GM23338 (cell line): ENCODE measurements at regions not wholly inside any gene's neighbourhood (a gene's known extent, or its start where the extent isn't known, plus 50 kb on each side); places are given as distances from the start of the nearest gene placed in this dataset.
A peak's percentile ranks its signal among the peaks of the same experiment; 100 is the strongest.
"Not testable (repeated sequence)": the region's sequence is repeated elsewhere in the genome, so short reads cannot be mapped to it uniquely, and the experiment has no call there.

ENCODE experiments used
- ATAC-seq: fragments of 200-7000 bp; cut with Tn5 transposase; 3 replicates; pipeline ENCODE4 v1.9.1; 2020
- DNase-seq: peaks from one replicate; pipeline ENCODE4 v3.0.0-alpha.2; 2015; ENCODE audit warnings: low spot score
- H2AFZ ChIP-seq: fragments of 200-600 bp; sonication (generic); 2 replicates; pipeline ENCODE4 v1.8.0; 2016; ENCODE audit warnings: antibody characterized with exemption, mild to moderate bottlenecking, moderate library complexity
- H3F3A ChIP-seq: fragments of 200-600 bp; sonication (generic); replicated peaks from 2 replicates; pipeline ENCODE4 v1.8.0; 2017; ENCODE audit warnings: antibody characterized with exemption, mixed run types, low read depth
- H3K27ac ChIP-seq: fragments of 200-600 bp; sonication (generic); 2 replicates; pipeline ENCODE4 v1.6.1; 2016; ENCODE audit warnings: low read depth
- H3K27me3 ChIP-seq: fragments of 200-600 bp; sonication (generic); 2 replicates; pipeline ENCODE4 v1.8.0; 2016; ENCODE audit warnings: mild to moderate bottlenecking, mixed run types, moderate library complexity; ENCODE audit not compliant: insufficient read depth
- H3K36me3 ChIP-seq: fragments of 200-600 bp; sonication (generic); 2 replicates; pipeline ENCODE4 v1.8.0; 2016; ENCODE audit warnings: mild to moderate bottlenecking; ENCODE audit not compliant: insufficient read depth
- H3K4me1 ChIP-seq: fragments of 200-600 bp; sonication (generic); 2 replicates; pipeline ENCODE4 v1.8.0; 2016; ENCODE audit warnings: mild to moderate bottlenecking, moderate library complexity; ENCODE audit not compliant: insufficient read depth
- H3K4me2 ChIP-seq: fragments of 200-600 bp; sonication (generic); 2 replicates; pipeline ENCODE4 v1.7.1; 2017; ENCODE audit warnings: mixed run types
- H3K4me3 ChIP-seq: fragments of 200-600 bp; sonication (generic); 2 replicates; pipeline ENCODE4 v1.6.1; 2016; ENCODE audit warnings: mixed run types
- H3K79me2 ChIP-seq: fragments of 200-600 bp; sonication (generic); replicated peaks from 2 replicates; pipeline ENCODE4 v1.8.0; 2017; ENCODE audit warnings: mild to moderate bottlenecking; ENCODE audit not compliant: insufficient read depth
- H3K9me2 ChIP-seq: fragments of 200-600 bp; sonication (generic); 2 replicates; pipeline ENCODE4 v1.8.0; 2017; ENCODE audit not compliant: insufficient read depth
- H4K20me1 ChIP-seq: fragments of 200-600 bp; sonication (generic); replicated peaks from 2 replicates; pipeline ENCODE4 v1.8.0; 2017; ENCODE audit warnings: mild to moderate bottlenecking; ENCODE audit not compliant: insufficient read depth
- H3K27ac Mint-ChIP-seq: 2 replicates; pipeline ENCODE4 v1.8.0; 2020; ENCODE audit warnings: inconsistent platforms, mild to moderate bottlenecking, moderate library complexity, mixed read lengths
- H3K27me3 Mint-ChIP-seq: 3 replicates; pipeline ENCODE4 v1.8.0; 2022; ENCODE audit warnings: low read depth, mild to moderate bottlenecking, moderate library complexity, mixed read lengths, inconsistent platforms; ENCODE audit not compliant: insufficient read depth, poor library complexity
- H3K36me3 Mint-ChIP-seq: 3 replicates; pipeline ENCODE4 v1.8.0; 2021; ENCODE audit warnings: low read depth, mild to moderate bottlenecking, inconsistent platforms, moderate library complexity, mixed read lengths
- H3K4me1 Mint-ChIP-seq: 3 replicates; pipeline ENCODE4 v1.8.0; 2020; ENCODE audit warnings: mild to moderate bottlenecking, inconsistent platforms, mixed read lengths
- H3K4me3 Mint-ChIP-seq: 3 replicates; pipeline ENCODE4 v1.8.0; 2021; ENCODE audit warnings: moderate library complexity, mild to moderate bottlenecking, inconsistent platforms, mixed read lengths
- H3K9me3 Mint-ChIP-seq: 3 replicates; pipeline ENCODE4 v1.8.0; 2020; ENCODE audit warnings: moderate library complexity, mild to moderate bottlenecking, inconsistent platforms, mixed read lengths
- EZH2 ChIP-seq: fragments of 200-600 bp; sonication (generic); IDR thresholded peaks from one replicate; pipeline ENCODE4 v1.8.0; 2017; ENCODE audit warnings: antibody characterized with exemption, mild to moderate bottlenecking, low read depth; ENCODE audit not compliant: unreplicated experiment
- EZH2phosphoT487 ChIP-seq: fragments of 200-600 bp; sonication (generic); IDR thresholded peaks from one replicate; pipeline ENCODE4 v1.8.1; 2018; ENCODE audit warnings: antibody characterized with exemption; ENCODE audit not compliant: unreplicated experiment
- JUNB ChIP-seq: IDR thresholded peaks from one replicate; pipeline ENCODE4 v1.6.1; 2016; ENCODE audit warnings: antibody characterized with exemption; ENCODE audit not compliant: unreplicated experiment
- STAT1 ChIP-seq: IDR thresholded peaks from one replicate; pipeline ENCODE4 v1.6.1; 2016; ENCODE audit warnings: antibody characterized with exemption; ENCODE audit not compliant: unreplicated experiment
- ZNF331 ChIP-seq: fragments of 250-450 bp; sonication (Bioruptor Pico); IDR thresholded peaks from 2 replicates; pipeline ENCODE4 v1.5.0; 2020; ENCODE audit warnings: low read depth, mild to moderate bottlenecking, moderate library complexity
- TF ChIP-seq, protein P1 (sequence below): fragments of 250-450 bp; sonication (Bioruptor Pico); IDR thresholded peaks from 2 replicates; pipeline ENCODE4 v1.5.0; 2020; ENCODE audit warnings: mild to moderate bottlenecking, moderate library complexity
- TF ChIP-seq, protein P2 (sequence below): IDR thresholded peaks from 2 replicates; pipeline ENCODE4 v1.6.1; 2016; ENCODE audit warnings: antibody characterized with exemption

DNA sequence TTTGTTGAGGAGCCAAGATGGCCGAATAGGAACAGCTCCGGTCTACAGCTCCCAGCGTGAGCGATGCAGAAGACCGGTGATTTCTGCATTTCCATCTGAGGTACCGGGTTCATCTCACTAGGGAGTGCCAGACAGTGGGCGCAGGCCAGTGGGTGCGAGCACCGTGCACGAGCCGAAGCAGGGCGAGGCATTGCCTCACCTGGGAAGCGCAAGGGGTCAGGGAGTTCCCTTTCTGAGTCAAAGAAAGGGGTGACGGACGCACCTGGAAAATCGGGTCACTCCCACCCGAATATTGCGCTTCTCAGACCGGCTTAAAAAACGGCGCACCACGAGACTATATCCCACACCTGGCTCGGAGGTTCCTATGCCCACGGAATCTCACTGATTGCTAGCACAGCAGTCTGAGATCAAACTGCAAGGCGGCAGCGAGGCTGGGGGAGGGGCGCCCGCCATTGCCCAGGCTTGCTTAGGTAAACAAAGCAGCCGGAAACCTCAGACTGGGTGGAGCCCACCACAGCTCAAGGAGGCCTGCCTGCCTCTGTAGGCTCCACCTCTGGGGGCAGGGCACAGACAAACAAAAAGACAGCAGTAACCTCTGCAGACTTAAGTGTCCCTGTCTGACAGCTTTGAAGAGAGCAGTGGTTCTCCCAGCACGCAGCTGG, 417.7 kb upstream of the POU3F2 start:
- not testable (repeated sequence) for ATAC-seq, H3K36me3 Mint-ChIP-seq, H3K4me3 ChIP-seq, H3K79me2 ChIP-seq, H3K9me2 ChIP-seq, H3K27ac Mint-ChIP-seq, H3K27ac ChIP-seq, H3K27me3 ChIP-seq, H3K4me1 Mint-ChIP-seq, H3K4me2 ChIP-seq, H3F3A ChIP-seq, H4K20me1 ChIP-seq, H3K27me3 Mint-ChIP-seq, H3K4me1 ChIP-seq, H3K36me3 ChIP-seq, H3K4me3 Mint-ChIP-seq
- DNase-seq: peak; percentile 58
- peak overlapping the region; percentile 53; the same call in 1 of the 2 replicates for H2AFZ ChIP-seq
- H3K9me3 Mint-ChIP-seq: peaks cover 23% of the 10 kb centered on the region

DNA sequence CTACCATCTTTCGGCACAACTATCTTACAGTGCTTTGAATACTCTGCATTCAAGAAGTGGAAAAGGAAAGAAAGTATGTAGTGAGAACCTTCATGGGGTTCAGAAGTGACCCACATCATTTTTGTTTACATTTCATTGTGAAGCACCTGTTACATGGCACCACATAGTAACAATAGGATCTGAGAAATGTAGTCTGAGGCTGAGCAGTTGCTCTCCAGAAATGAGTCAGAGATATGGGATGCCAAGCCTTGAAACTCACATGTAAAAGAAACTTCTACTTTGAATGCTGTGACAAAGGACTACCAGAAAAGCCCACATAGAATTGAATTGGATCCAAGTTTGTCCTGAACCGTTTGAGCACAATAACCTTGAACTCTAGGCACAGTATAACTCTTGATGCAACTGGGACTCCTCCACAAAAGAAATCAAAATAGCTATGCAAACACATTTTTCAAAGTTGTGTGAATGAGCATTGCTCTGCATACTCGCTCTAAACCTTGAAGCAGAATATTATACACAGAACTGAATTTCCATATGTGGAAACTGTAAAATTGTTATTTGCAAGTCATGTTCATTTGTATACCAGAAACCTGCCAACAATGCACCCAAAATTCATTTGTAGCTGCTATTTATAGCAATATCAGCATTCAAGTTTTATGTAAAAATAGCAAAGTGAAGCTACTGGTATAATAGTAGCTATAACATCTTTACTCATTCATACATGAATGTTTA, 400.9 kb upstream of the POU3F2 start:
- no peaks in the 10 kb centered on the region for H3K36me3 Mint-ChIP-seq
- ATAC-seq: no peak
- H3K4me1 Mint-ChIP-seq: no peaks in the 10 kb centered on the region
- Histone ChIP-seq H3K27ac (no peak overlapping the region), H3F3A (no peaks in the 10 kb centered on the region), H2AFZ (no peak overlapping the region), H3K4me3 (no peak overlapping the region), H3K27me3 (no peaks in the 10 kb centered on the region), H3K4me2 (no peak overlapping the region), H3K9me2 (no peaks in the 10 kb centered on the region; the same call in 1 of the 2 replicates), H3K4me1 (no peaks in the 10 kb centered on the region), H3K36me3 (no peaks in the 10 kb centered on the region), H4K20me1 (no peaks in the 10 kb centered on the region), H3K79me2 (no peaks in the 10 kb centered on the region)
- DNase-seq: no peak
- H3K4me3 Mint-ChIP-seq: no peak overlapping the region
- H3K9me3 Mint-ChIP-seq: peaks cover 5% of the 10 kb centered on the region; the same call in 1 of the 3 replicates
- H3K27me3 Mint-ChIP-seq: no peaks in the 10 kb centered on the region
- TF ChIP-seq EZH2phosphoT487: no peak
- no peak overlapping the region for H3K27ac Mint-ChIP-seq

DNA sequence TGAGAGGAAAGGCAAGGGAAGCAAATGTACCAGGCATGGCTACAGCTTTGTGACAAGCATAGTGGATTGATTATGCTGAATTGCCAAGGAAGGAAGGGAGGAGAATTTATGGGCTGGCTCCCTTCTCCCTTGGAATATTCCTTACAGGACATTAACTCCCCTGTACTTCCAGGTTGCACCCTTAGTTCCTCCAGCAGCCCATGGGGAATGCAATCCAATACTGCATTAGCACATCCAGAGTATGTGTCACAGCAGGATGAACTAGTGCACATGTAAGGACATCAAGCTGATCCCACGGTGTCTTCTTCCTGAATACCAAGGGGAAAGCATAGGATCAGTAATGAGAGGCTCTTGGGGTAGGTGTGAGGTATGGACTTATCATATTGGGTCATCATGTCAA, 390.7 kb upstream of the POU3F2 start:
- H3F3A ChIP-seq: no peaks in the 10 kb centered on the region
- H3K36me3 ChIP-seq: no peaks in the 10 kb centered on the region
- H3K4me1 ChIP-seq: no peaks in the 10 kb centered on the region
- no peaks in the 10 kb centered on the region for H3K36me3 Mint-ChIP-seq
- no peaks in the 10 kb centered on the region for H3K79me2 ChIP-seq
- no peak overlapping the region for H3K4me2 ChIP-seq
- no peak for DNase-seq
- no peaks in the 10 kb centered on the region for H3K9me2 ChIP-seq
- no peak overlapping the region for H3K4me3 ChIP-seq
- H3K27me3 Mint-ChIP-seq: peaks cover 2% of the 10 kb centered on the region
- H3K4me3 Mint-ChIP-seq: no peak overlapping the region
- no peaks in the 10 kb centered on the region for H3K27me3 ChIP-seq
- ATAC-seq: no peak
- no peak overlapping the region for H3K27ac Mint-ChIP-seq
- H3K27ac ChIP-seq: no peak overlapping the region
- no peaks in the 10 kb centered on the region for H3K4me1 Mint-ChIP-seq
- H2AFZ ChIP-seq: peak overlapping the region; percentile 61; the same call in 1 of the 2 replicates
- H3K9me3 Mint-ChIP-seq: no peaks in the 10 kb centered on the region
- no peaks in the 10 kb centered on the region for H4K20me1 ChIP-seq
- TF ChIP-seq EZH2 (no peak), ZNF331 (CRISPR knock-in tag) (no peak), JUNB (no peak), STAT1 (no peak), EZH2phosphoT487 (no peak)
- TF ChIP-seq, protein P1, sequence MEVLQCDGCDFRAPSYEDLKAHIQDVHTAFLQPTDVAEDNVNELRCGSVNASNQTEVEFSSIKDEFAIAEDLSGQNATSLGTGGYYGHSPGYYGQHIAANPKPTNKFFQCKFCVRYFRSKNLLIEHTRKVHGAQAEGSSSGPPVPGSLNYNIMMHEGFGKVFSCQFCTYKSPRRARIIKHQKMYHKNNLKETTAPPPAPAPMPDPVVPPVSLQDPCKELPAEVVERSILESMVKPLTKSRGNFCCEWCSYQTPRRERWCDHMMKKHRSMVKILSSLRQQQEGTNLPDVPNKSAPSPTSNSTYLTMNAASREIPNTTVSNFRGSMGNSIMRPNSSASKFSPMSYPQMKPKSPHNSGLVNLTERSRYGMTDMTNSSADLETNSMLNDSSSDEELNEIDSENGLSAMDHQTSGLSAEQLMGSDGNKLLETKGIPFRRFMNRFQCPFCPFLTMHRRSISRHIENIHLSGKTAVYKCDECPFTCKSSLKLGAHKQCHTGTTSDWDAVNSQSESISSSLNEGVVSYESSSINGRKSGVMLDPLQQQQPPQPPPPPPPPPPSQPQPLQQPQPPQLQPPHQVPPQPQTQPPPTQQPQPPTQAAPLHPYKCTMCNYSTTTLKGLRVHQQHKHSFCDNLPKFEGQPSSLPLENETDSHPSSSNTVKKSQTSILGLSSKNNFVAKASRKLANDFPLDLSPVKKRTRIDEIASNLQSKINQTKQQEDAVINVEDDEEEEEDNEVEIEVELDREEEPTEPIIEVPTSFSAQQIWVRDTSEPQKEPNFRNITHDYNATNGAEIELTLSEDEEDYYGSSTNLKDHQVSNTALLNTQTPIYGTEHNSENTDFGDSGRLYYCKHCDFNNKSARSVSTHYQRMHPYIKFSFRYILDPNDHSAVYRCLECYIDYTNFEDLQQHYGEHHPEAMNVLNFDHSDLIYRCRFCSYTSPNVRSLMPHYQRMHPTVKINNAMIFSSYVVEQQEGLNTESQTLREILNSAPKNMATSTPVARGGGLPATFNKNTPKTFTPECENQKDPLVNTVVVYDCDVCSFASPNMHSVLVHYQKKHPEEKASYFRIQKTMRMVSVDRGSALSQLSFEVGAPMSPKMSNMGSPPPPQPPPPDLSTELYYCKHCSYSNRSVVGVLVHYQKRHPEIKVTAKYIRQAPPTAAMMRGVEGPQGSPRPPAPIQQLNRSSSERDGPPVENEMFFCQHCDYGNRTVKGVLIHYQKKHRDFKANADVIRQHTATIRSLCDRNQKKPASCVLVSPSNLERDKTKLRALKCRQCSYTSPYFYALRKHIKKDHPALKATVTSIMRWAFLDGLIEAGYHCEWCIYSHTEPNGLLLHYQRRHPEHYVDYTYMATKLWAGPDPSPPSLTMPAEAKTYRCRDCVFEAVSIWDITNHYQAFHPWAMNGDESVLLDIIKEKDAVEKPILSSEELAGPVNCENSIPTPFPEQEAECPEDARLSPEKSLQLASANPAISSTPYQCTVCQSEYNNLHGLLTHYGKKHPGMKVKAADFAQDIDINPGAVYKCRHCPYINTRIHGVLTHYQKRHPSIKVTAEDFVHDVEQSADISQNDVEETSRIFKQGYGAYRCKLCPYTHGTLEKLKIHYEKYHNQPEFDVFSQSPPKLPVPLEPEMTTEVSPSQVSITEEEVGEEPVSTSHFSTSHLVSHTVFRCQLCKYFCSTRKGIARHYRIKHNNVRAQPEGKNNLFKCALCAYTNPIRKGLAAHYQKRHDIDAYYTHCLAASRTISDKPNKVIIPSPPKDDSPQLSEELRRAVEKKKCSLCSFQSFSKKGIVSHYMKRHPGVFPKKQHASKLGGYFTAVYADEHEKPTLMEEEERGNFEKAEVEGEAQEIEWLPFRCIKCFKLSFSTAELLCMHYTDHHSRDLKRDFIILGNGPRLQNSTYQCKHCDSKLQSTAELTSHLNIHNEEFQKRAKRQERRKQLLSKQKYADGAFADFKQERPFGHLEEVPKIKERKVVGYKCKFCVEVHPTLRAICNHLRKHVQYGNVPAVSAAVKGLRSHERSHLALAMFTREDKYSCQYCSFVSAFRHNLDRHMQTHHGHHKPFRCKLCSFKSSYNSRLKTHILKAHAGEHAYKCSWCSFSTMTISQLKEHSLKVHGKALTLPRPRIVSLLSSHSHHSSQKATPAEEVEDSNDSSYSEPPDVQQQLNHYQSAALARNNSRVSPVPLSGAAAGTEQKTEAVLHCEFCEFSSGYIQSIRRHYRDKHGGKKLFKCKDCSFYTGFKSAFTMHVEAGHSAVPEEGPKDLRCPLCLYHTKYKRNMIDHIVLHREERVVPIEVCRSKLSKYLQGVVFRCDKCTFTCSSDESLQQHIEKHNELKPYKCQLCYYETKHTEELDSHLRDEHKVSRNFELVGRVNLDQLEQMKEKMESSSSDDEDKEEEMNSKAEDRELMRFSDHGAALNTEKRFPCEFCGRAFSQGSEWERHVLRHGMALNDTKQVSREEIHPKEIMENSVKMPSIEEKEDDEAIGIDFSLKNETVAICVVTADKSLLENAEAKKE (CRISPR knock-in tag): no peak
- TF ChIP-seq, protein P2, sequence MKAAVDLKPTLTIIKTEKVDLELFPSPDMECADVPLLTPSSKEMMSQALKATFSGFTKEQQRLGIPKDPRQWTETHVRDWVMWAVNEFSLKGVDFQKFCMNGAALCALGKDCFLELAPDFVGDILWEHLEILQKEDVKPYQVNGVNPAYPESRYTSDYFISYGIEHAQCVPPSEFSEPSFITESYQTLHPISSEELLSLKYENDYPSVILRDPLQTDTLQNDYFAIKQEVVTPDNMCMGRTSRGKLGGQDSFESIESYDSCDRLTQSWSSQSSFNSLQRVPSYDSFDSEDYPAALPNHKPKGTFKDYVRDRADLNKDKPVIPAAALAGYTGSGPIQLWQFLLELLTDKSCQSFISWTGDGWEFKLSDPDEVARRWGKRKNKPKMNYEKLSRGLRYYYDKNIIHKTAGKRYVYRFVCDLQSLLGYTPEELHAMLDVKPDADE: no peak
